ENCODE measurements at regions not wholly inside any gene's neighbourhood (a gene's known extent, or its start where the extent isn't known, plus 50 kb on each side); places are given as distances from the start of the nearest gene placed in this dataset.

GRCh38 chr4:31169846-31170245 is 449.7 kb downstream of the PCDH7 start:
- TF ChIP-seq CTCF (IDR thresholded peaks at IDR 0.05) = no peak
- no peak for TF ChIP-seq POLR2A (IDR thresholded peaks at IDR 0.05)
- TF ChIP-seq POLR2AphosphoS5 (IDR thresholded peaks at IDR 0.05) = no peak

All from stomach (tissue), 4 donors.